ENCODE measurements at regions not wholly inside any gene's neighbourhood (a gene's known extent, or its start where the extent isn't known, plus 50 kb on each side); places are given as distances from the start of the nearest gene placed in this dataset.

DNA sequence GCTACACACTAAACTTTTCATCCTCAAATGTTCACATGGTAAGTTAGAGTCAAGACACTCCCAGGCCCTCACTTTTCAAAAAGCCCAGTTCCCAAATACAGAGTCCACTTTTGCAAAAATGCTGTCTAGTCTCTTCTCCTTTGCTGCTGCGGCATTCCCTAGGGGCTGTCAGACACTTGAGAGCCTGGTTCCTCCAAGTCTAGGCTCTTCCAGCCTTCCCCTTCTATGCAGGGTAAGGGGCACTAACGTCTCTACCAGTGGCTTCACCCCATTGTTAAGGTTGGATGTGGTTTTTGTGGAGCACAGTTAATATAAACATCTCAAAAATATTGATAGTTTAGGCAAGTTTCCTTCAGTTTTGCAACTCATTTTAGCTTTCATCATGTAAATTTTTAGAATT is 181.5 kb downstream of the KIF18A start:
- ChIA-PET CTCF (interaction anchor here (0.8 to 1.5 kb wide), 5 partner anchors 10 to 1403 kb away, joined by 3 to 6 read pairs (median 3); no protein-coding TSS in a partner anchor), POLR2A (interaction anchor here (0.6 to 2.2 kb wide), 9 partner anchors 8 to 229 kb away, joined by 3 to 14 read pairs (median 5); partner anchors contain the start of genes BDNF, KIF18A and METTL15)
- H3K4me3 ChIP-seq (ENCODE audit: low read depth, low read length) = no peak overlapping the region
- no peak for TF ChIP-seq CTCF (IDR thresholded peaks at IDR 0.05; ENCODE audit: insufficient read depth, low read length, missing control alignments)
- no peak for DNase-seq (ENCODE audit: low read depth, low spot score)

- TF ChIP-seq CTCF (IDR thresholded peaks at IDR 0.05; ENCODE audit: insufficient read depth, low read length, missing control alignments) = no peak
- CTCF ChIA-PET = no interaction called here
- POLR2A ChIA-PET = no interaction called here
- DNase-seq (ENCODE audit: low read depth, low spot score) = no peak
- no peak overlapping the region for H3K4me3 ChIP-seq (ENCODE audit: low read depth, low read length)
Measured at GRCh38 chr11:27921472-27921871, 186.5 kb downstream of the KIF18A start.

GRCh38 chr11:27916541-27917100 is 191.3 kb downstream of the KIF18A start:
- POLR2A ChIA-PET = no interaction called here
- no peak for DNase-seq (ENCODE audit: low read depth, low spot score)

GRCh38 chr11:27914080-27914479 is 193.9 kb downstream of the KIF18A start:
- POLR2A ChIA-PET = interaction anchor here (1.0 to 1.8 kb wide), 3 partner anchors 13 to 194 kb away, joined by 3 to 9 read pairs (median 4); no protein-coding TSS in a partner anchor
- no peak overlapping the region for H3K4me3 ChIP-seq (ENCODE audit: low read depth, low read length)
- no peak for DNase-seq (ENCODE audit: low read depth, low spot score)
- no peak for TF ChIP-seq CTCF (IDR thresholded peaks at IDR 0.05; ENCODE audit: insufficient read depth, low read length, missing control alignments)
- CTCF ChIA-PET = interaction anchor here (1.2 kb wide), 1 partner anchor 197 kb away, joined by 3 read pairs; no protein-coding TSS in a partner anchor

More at GRCh38 chr11:27916541-27917100, 191.3 kb downstream of the KIF18A start:
- CTCF ChIA-PET = interaction anchor here (1.8 kb wide), 1 partner anchor 10 kb away, joined by 5 read pairs; no protein-coding TSS in a partner anchor
- TF ChIP-seq CTCF (IDR thresholded peaks at IDR 0.05; ENCODE audit: insufficient read depth, low read length, missing control alignments) = no peak
- H3K4me3 ChIP-seq (ENCODE audit: low read depth, low read length) = no peak overlapping the region

DNA sequence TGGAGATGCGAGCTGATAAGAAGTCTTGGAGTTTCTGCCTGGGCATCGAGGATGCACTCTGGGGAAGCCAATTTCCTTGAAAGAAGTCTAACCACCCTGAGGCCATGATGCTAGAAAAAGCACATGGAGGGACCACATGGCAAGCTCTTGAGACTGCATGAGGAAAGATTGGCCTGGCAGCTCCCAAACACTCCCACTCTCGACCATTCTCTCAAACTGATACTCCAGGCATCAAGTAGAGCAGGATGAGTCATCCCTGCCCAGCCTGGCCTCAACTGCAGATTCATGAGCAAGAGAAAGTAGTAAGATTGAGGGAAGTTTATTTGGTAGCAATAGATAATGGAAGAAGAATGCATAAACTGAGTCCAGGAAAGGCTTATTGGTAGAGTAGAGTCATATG is 194.3 kb downstream of the KIF18A start:
- DNase-seq (ENCODE audit: low read depth, low spot score) = no peak
- POLR2A ChIA-PET = interaction anchor here (1.0 to 1.8 kb wide), 3 partner anchors 14 to 194 kb away, joined by 3 to 9 read pairs (median 4); no protein-coding TSS in a partner anchor

More for the DNA sequence above, 194.3 kb downstream of the KIF18A start:
- CTCF ChIA-PET = no interaction called here
- TF ChIP-seq CTCF (IDR thresholded peaks at IDR 0.05; ENCODE audit: insufficient read depth, low read length, missing control alignments) = no peak
- no peak overlapping the region for H3K4me3 ChIP-seq (ENCODE audit: low read depth, low read length)
